Mesodermal cell (in vitro differentiated cells): ENCODE measurements at regions not wholly inside any gene's neighbourhood (a gene's known extent, or its start where the extent isn't known, plus 50 kb on each side); places are given as distances from the start of the nearest gene placed in this dataset.
A peak's percentile ranks its signal among the peaks of the same experiment; 100 is the strongest.

Experiments
- H3K27ac ChIP-seq: 2 replicates; pipeline ENCODE4 v1.7.0; 2013; ENCODE audit warnings: mild to moderate bottlenecking, low read depth, low read length, moderate library complexity; ENCODE audit not compliant: severe bottlenecking
- H3K36me3 ChIP-seq: 2 replicates; pipeline ENCODE4 v1.7.1; 2013; ENCODE audit warnings: mild to moderate bottlenecking, low read length, moderate library complexity; ENCODE audit not compliant: control insufficient read depth, insufficient read depth
- H3K4me1 ChIP-seq: one replicate; pipeline ENCODE4 v1.7.1; 2013; ENCODE audit warnings: mild to moderate bottlenecking, low read length; ENCODE audit not compliant: insufficient read depth, control insufficient read depth, poor library complexity, severe bottlenecking
- H3K4me3 ChIP-seq: 2 replicates; pipeline ENCODE4 v1.7.0; 2013; ENCODE audit warnings: low read length, control low read depth, mild to moderate bottlenecking; ENCODE audit not compliant: insufficient read depth, poor library complexity, severe bottlenecking; ENCODE audit errors: extremely low read depth
- H3K9me3 ChIP-seq: 2 replicates; pipeline ENCODE4 v1.7.1; 2013; ENCODE audit warnings: mild to moderate bottlenecking, low read length, moderate library complexity; ENCODE audit not compliant: control insufficient read depth
- WGBS, 2 experiments: methylation state at CpG; one replicate each; pipeline ENCODE4 v1.1.5; 2013; ENCODE audit warnings: missing lambda C conversion rate in 2 of 2; ENCODE audit not compliant: insufficient coverage in 2 of 2; 5-methylcytosine and 5-hydroxymethylcytosine counted together

DNA sequence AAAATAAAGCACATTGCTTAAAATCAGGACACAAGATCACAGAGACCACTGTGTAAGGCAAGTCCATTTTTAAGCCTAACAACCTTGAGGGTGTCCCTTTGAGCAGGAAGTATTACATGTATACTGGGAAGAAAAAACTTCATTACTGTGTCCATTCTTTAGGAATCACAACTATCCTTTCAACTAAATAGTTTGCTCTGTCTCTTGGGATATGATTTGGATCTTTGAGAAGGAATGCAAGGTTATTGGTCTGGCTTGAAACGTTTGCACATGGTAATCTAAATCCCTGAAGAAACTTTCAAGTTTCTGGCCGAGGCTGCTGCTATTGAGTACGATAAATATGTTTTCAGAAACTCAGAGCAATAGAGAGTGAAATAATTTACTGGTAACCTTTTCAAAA, 923.0 kb upstream of the SEMA6A start:
- WGBS, 2 experiments: 60 to 61% methylated on average over 3 of the region's 3 CpGs
- Histone ChIP-seq H3K9me3 (no peaks in the 10 kb centered on the region), H3K4me3 (no peak overlapping the region), H3K4me1 (no peaks in the 10 kb centered on the region), H3K36me3 (no peaks in the 10 kb centered on the region), H3K27ac (no peak overlapping the region)

DNA sequence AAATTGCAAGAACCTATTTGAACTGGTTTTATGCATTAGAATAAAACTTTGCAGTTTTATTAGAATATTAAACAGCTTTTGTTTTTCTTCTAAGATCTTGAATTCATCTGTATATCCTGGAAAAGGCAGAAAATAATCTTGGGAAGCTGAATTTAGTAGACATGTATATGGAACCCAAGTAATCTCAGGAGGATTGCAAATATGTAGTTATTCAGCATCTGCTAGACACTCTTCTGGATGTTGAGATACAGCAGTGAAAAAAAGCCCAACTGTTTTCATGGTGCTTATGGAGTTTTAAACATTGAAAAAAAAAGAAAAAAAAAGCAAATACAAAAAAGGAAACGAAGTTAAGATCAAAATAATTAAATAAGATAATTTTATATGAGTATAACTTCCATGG, 922.2 kb upstream of the SEMA6A start:
- no peaks in the 10 kb centered on the region for H3K4me1 ChIP-seq
- no peaks in the 10 kb centered on the region for H3K9me3 ChIP-seq
- no peak overlapping the region for H3K27ac ChIP-seq
- no peak overlapping the region for H3K4me3 ChIP-seq
- no peaks in the 10 kb centered on the region for H3K36me3 ChIP-seq
- no CpG with 5 or more reads among the region's 1 CpG for WGBS, 2 experiments

DNA sequence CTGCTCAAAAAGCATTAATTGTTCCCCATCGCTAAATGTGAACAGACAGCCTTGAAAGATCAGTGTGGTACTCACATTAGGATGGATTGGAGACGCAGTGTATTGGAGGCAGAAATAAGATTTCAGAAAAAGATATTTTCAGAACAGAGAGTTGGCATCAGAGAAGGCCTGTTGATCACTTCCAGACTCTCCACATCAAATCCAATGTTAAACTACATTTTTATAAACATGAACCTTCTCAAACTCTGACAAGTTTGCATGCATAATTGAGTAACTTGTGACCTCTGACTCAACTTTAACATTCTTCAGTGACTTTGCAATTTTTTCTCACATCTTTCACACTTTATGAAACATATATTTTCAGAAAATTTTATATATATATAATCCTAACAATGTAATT, 919.6 kb upstream of the SEMA6A start:
- Histone ChIP-seq H3K4me1 (no peaks in the 10 kb centered on the region), H3K4me3 (no peak overlapping the region), H3K36me3 (no peaks in the 10 kb centered on the region), H3K9me3 (no peaks in the 10 kb centered on the region), H3K27ac (no peak overlapping the region)
- WGBS, 2 experiments: 80 to 88% methylated on average over 1 of the region's 2 CpGs

DNA sequence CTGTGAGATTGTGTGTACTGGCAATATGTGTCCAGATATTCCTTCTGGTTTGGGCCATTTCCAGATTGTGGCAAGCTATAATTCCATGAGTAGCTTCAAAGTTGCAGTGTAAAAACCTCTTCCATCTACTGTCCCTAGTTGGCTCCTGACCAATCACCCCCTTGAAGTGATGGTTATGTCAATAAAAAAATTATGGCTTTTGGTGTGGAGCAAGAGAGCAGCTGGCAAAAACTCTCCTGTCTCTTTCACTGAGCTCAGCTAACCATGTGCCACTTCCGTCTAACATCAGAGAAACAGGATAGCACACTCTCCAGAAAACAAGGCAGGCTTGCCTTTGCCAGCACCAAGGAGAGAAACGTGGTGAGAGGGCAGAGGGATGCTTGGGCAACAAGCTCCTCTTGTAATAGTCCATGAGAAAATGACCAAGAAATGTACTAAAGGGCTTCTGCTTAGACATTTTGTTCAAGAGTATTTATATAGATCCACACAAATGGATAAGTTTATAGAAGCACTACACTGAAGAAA, 914.4 kb upstream of the SEMA6A start:
- 50% methylated on average over 1 of the region's 2 CpGs; no CpG with 5 or more reads in 1 of the 2 experiments for WGBS, 2 experiments
- Histone ChIP-seq H3K4me1 (peaks cover 8% of the 10 kb centered on the region), H3K36me3 (no peaks in the 10 kb centered on the region), H3K9me3 (no peaks in the 10 kb centered on the region), H3K27ac (no peak overlapping the region), H3K4me3 (no peak overlapping the region)

DNA sequence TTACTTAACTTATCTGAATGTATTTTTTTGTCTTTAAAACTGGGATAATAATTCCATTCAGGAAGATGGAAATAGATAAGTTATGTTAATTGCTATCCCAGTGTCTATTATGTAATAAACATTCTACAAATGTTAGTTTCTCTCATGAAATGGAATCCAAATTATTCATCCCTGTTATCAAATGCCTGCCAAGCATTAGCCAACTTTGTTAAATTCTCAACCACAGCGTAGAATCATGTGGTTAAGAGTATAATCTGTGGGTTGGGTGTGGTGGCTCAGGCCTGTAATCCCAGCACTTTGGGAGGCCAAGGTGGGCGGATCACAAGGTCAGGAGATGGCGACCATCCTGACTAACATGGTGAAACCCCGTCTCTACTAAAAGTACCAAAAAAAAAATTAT, 912.9 kb upstream of the SEMA6A start:
- H3K9me3 ChIP-seq: no peaks in the 10 kb centered on the region
- no peaks in the 10 kb centered on the region for H3K36me3 ChIP-seq
- 62 to 89% methylated on average over 2 to 3 of the region's 4 CpGs for WGBS, 2 experiments
- H3K27ac ChIP-seq: no peak overlapping the region
- H3K4me3 ChIP-seq: no peak overlapping the region
- H3K4me1 ChIP-seq: peaks cover 8% of the 10 kb centered on the region

DNA sequence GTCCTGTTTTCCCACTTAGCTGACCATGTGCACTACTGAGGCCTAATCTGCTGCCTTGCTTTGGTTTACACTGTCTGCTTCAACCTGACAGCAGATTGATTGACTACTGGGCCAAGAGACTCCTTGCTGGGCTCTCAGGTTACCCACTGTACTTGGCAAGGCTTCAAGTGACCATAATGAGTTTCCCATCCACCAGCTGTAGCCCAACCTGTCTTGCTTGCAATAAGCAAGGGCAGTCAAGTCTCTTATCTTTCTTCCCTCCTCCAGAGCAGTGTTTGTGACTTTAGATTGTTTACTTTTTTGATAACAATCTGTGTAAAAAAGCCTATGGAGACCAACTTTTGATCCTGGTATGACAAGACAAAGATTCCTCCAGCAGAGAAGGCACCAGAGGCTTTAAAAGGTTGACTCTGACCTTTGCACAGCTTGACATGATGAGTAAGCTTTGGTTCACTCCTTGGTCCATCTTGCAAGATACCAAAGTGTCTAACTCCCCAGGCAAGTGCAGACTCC, 912.3 kb upstream of the SEMA6A start:
- Histone ChIP-seq H3K9me3 (no peaks in the 10 kb centered on the region), H3K4me3 (no peak overlapping the region), H3K4me1 (peaks cover 8% of the 10 kb centered on the region), H3K27ac (peak overlapping the region; percentile 29), H3K36me3 (no peaks in the 10 kb centered on the region)

DNA sequence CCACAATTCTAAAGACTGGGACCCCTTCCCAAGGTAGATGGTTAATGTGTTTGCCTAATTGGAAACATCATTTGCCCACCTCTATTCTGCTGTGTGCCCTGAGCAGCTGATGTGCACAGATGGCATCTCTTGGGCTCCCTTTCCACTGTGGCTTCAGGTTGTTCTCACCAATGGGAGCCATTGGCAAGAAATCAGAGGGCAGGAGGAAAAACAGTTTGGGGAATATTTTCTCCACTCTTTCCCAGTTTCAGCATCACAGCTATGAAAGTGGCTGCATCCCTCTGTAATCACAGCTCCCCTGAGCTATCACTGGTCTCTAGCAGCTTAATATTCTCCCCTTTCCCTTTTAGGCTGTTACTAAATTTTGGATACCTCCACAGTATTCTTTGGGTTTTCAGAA, 911.6 kb upstream of the SEMA6A start:
- H3K27ac ChIP-seq: no peak overlapping the region
- no peaks in the 10 kb centered on the region for H3K36me3 ChIP-seq
- no peak overlapping the region for H3K4me3 ChIP-seq
- H3K9me3 ChIP-seq: no peaks in the 10 kb centered on the region
- peaks cover 8% of the 10 kb centered on the region for H3K4me1 ChIP-seq

DNA sequence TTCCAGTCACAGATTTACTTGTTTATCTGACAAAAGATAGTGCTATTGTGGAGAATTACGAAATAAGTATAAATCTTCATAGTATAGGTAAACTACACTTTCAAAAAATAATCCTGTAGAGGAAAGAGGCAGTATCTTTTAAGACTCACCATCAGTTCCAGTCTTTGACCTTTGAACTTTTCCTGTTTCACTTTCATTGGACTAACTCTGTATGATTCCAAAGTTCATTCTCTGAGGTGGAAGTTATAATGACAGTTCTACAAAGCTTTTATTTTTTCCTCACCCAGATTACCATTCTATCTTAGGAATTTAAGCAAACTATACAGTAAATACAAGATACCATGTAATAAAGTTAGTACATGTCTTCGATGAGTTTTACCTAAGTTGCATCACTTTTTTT, 901.3 kb upstream of the SEMA6A start:
- Histone ChIP-seq H3K27ac (no peak overlapping the region), H3K9me3 (no peaks in the 10 kb centered on the region), H3K36me3 (no peaks in the 10 kb centered on the region), H3K4me3 (no peak overlapping the region), H3K4me1 (no peaks in the 10 kb centered on the region)
- WGBS, 2 experiments: no CpG with 5 or more reads among the region's 2 CpGs

DNA sequence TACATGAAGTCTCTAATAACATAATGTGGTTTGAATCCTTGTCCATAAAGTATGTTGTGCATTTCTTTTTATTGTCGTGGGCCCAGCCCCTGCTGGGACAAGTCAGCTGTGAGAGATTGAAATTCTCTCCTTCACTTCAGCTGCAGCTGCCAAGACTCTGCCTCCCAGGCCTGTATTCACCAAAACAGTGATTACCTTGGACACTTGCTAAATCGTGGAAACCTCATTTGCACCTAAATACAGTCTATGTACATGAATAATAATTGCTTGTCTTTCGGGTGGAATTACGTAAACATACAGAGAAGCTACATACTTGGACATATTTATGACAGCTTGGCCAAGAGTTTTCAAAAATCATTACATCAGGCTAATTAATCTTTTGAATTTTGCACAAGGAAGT, 898.5 kb upstream of the SEMA6A start:
- WGBS, 2 experiments: 100% methylated on average over 1 of the region's 4 CpGs; no CpG with 5 or more reads in 1 of the 2 experiments
- Histone ChIP-seq H3K4me1 (no peaks in the 10 kb centered on the region), H3K9me3 (no peaks in the 10 kb centered on the region), H3K4me3 (no peak overlapping the region), H3K36me3 (no peaks in the 10 kb centered on the region), H3K27ac (no peak overlapping the region)

DNA sequence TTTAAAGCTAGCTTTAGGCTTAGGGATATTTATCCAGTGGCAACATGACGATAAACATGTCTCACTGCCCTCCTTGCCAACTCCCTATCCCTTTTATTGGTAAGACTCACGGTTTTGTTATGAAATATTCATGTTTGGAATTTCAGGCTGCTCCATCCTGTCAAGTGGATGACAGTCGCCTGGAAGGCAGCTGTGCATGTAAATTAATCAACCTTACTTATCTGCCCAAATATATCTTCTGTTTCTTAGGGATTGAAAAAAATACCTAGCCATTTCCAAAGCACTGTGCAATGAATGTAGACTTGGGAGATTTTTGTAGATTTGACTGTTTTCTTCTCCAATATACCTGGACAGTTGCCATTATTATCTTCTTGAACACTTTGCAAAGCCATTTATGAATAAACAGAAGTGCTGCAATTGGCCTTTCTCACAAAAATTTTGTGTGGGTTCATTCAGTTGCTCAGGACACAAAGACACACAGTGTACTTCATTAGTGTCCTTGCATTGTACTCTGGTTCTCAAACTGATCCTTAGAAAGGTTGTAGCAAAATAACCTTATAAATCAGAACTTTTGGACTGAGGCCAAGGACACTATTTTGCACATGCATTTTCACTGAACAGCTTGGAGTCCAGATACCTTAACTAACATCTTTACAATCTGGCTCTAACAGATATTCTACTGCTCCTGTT, 889.4 kb upstream of the SEMA6A start:
- H3K27ac ChIP-seq: no peak overlapping the region
- H3K4me1 ChIP-seq: no peaks in the 10 kb centered on the region
- 100% methylated on average over 1 of the region's 3 CpGs; no CpG with 5 or more reads in 1 of the 2 experiments for WGBS, 2 experiments
- H3K36me3 ChIP-seq: no peaks in the 10 kb centered on the region
- H3K9me3 ChIP-seq: no peaks in the 10 kb centered on the region
- no peak overlapping the region for H3K4me3 ChIP-seq

DNA sequence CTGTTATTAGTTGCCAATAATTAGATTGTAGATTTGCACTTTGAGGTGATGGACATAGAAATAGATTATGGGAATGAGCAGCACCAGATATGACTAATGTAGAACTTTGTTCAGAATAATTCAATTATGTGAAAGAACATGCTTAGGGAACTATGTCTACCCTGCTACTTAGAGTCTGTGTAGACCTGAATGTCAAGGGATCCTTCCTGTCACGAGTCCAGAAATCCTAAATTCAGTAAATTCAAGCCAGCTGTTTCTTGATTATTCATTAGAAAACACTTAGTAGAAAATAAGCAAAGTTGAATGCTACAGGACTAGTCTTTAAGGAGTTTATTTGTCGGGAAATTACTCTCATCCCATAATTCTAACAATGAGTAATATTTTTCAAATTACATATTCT, 887.3 kb upstream of the SEMA6A start:
- Histone ChIP-seq H3K36me3 (no peaks in the 10 kb centered on the region), H3K4me1 (no peaks in the 10 kb centered on the region), H3K4me3 (no peak overlapping the region), H3K9me3 (no peaks in the 10 kb centered on the region), H3K27ac (no peak overlapping the region)
- WGBS, 2 experiments: no CpG with 5 or more reads among the region's 2 CpGs
